Inflammatory macrophage treated with lipopolysaccharide for 4 hours (primary cell): ENCODE measurements at regions not wholly inside any gene's neighbourhood (a gene's known extent, or its start where the extent isn't known, plus 50 kb on each side); places are given as distances from the start of the nearest gene placed in this dataset.

Experiments used
- DNase-seq: peaks from one replicate; pipeline ENCODE4 v3.0.0-alpha.2; 2020

GRCh38 chr19:30314056-30314804 lies 58.0 kb upstream of the ZNF536 start:
- no peak for DNase-seq

GRCh38 chr19:30314805-30315155 lies 57.4 kb upstream of the ZNF536 start:
- DNase-seq: no peak

GRCh38 chr19:30315159-30315558 lies 57.0 kb upstream of the ZNF536 start:
- no peak for DNase-seq

GRCh38 chr19:30316000-30316491 lies 56.1 kb upstream of the ZNF536 start:
- DNase-seq: no peak

GRCh38 chr19:30316560-30317106 lies 55.6 kb upstream of the ZNF536 start:
- no peak for DNase-seq

- no peak for DNase-seq
These were observed 54.8 kb upstream of the ZNF536 start for GRCh38 chr19:30317403-30317802.

- no peak for DNase-seq
These were observed 53.9 kb upstream of the ZNF536 start for GRCh38 chr19:30318261-30318660.

- DNase-seq: no peak
These were observed 53.2 kb upstream of the ZNF536 start for GRCh38 chr19:30318936-30319335.

- no peak for DNase-seq
These were observed 52.8 kb upstream of the ZNF536 start for GRCh38 chr19:30319411-30319810.

GRCh38 chr19:30319876-30320275 lies 52.3 kb upstream of the ZNF536 start:
- DNase-seq: no peak

GRCh38 chr19:30320466-30320865 lies 51.7 kb upstream of the ZNF536 start:
- DNase-seq: no peak

- no peak for DNase-seq
These were observed 51.3 kb upstream of the ZNF536 start for GRCh38 chr19:30320916-30321315.
